ENCODE measurements at regions not wholly inside any gene's neighbourhood (a gene's known extent, or its start where the extent isn't known, plus 50 kb on each side); places are given as distances from the start of the nearest gene placed in this dataset.

- Histone ChIP-seq H3K4me1 (no peaks in the 10 kb centered on the region), H3K4me3 (no peak overlapping the region), H3K36me3 (no peaks in the 10 kb centered on the region), H3K27ac (no peak overlapping the region), H3K27me3 (no peaks in the 10 kb centered on the region), H3K9ac (ENCODE audit: low read depth in 2 of 2, low read length in 2 of 2) (no peak overlapping the region), H3K9me3 (no peaks in the 10 kb centered on the region)
- no peak for TF ChIP-seq CTCF (IDR thresholded peaks at IDR 0.05)
- intact Hi-C loops (cut with DNase I): no loop called here
- no peak for DNase-seq
Measured at GRCh38 chr4:163949976-163950601, 455.6 kb downstream of the TMA16 start.

GRCh38 chr4:163955288-163955687, 460.8 kb downstream of the TMA16 start:
- intact Hi-C loops (cut with DNase I): no loop called here
- Histone ChIP-seq H3K36me3 (no peaks in the 10 kb centered on the region), H3K4me3 (no peak overlapping the region), H3K27me3 (no peaks in the 10 kb centered on the region), H3K27ac (no peak overlapping the region), H3K9me3 (no peaks in the 10 kb centered on the region), H3K9ac (ENCODE audit: low read depth in 2 of 2, low read length in 2 of 2) (no peak overlapping the region), H3K4me1 (no peaks in the 10 kb centered on the region)
- no peak for TF ChIP-seq CTCF (IDR thresholded peaks at IDR 0.05)
- no peak for DNase-seq

- no peak for TF ChIP-seq CTCF (IDR thresholded peaks at IDR 0.05)
- Histone ChIP-seq H3K9ac (ENCODE audit: low read depth in 2 of 2, low read length in 2 of 2) (no peak overlapping the region), H3K4me1 (no peaks in the 10 kb centered on the region), H3K9me3 (no peaks in the 10 kb centered on the region), H3K27ac (no peak overlapping the region), H3K36me3 (no peaks in the 10 kb centered on the region), H3K27me3 (no peaks in the 10 kb centered on the region), H3K4me3 (no peak overlapping the region)
- DNase-seq: no peak
- intact Hi-C loops (cut with DNase I): no loop called here
Measured at GRCh38 chr4:163958751-163959150, 464.3 kb downstream of the TMA16 start.

- Histone ChIP-seq H3K36me3 (no peaks in the 10 kb centered on the region), H3K4me3 (no peak overlapping the region), H3K4me1 (no peaks in the 10 kb centered on the region), H3K27ac (no peak overlapping the region), H3K9me3 (no peaks in the 10 kb centered on the region), H3K9ac (ENCODE audit: low read depth in 2 of 2, low read length in 2 of 2) (no peak overlapping the region), H3K27me3 (no peaks in the 10 kb centered on the region)
- no peak for DNase-seq
- intact Hi-C loops (cut with DNase I): no loop called here
- TF ChIP-seq CTCF (IDR thresholded peaks at IDR 0.05): no peak
Measured at GRCh38 chr4:163959932-163960331, 465.4 kb downstream of the TMA16 start.

- intact Hi-C loops (cut with DNase I): no loop called here
- Histone ChIP-seq H3K9ac (ENCODE audit: low read depth in 2 of 2, low read length in 2 of 2) (no peak overlapping the region), H3K27ac (no peak overlapping the region), H3K9me3 (no peaks in the 10 kb centered on the region), H3K36me3 (no peaks in the 10 kb centered on the region), H3K4me1 (no peaks in the 10 kb centered on the region), H3K27me3 (no peaks in the 10 kb centered on the region), H3K4me3 (no peak overlapping the region)
- no peak for TF ChIP-seq CTCF (IDR thresholded peaks at IDR 0.05)
- DNase-seq: no peak
Measured at GRCh38 chr4:163966612-163967011, 472.1 kb downstream of the TMA16 start.
